LHCN-M2 (cell line): ENCODE measurements at regions not wholly inside any gene's neighbourhood (a gene's known extent, or its start where the extent isn't known, plus 50 kb on each side); places are given as distances from the start of the nearest gene placed in this dataset.
A peak's percentile ranks its signal among the peaks of the same experiment; 100 is the strongest.

Experiments
- DNase-seq: peaks from one replicate; pipeline ENCODE4 v3.0.0-alpha.2; 2012; ENCODE audit warnings: low read depth

DNA sequence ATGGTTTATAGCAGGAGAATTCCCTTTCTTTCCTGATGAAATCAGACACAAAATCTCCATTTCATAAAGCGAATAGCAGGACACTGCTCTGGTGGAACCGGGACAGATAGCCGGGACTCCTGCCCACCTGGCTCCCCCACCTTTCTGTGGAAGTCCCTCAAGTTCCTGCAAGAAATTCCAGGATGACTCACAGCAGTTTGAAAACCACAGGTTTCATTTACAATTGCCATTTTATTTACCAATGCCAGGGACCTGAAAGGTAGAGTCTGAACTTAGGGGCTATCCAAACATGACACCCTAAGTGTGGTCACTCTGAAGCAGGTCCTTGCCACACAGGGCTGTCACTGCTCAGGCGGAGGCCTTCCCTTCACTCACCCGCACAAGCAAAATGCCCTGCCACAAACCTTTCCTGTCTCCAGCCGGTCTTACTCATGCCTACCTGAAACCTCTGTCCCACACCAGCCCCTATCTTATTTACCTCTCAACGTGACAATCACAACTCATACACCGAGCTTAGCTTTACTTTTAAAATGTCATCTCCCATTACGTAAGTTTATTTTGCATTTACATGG, 63.3 kb upstream of the TAF1L start:
- no peak for DNase-seq

DNA sequence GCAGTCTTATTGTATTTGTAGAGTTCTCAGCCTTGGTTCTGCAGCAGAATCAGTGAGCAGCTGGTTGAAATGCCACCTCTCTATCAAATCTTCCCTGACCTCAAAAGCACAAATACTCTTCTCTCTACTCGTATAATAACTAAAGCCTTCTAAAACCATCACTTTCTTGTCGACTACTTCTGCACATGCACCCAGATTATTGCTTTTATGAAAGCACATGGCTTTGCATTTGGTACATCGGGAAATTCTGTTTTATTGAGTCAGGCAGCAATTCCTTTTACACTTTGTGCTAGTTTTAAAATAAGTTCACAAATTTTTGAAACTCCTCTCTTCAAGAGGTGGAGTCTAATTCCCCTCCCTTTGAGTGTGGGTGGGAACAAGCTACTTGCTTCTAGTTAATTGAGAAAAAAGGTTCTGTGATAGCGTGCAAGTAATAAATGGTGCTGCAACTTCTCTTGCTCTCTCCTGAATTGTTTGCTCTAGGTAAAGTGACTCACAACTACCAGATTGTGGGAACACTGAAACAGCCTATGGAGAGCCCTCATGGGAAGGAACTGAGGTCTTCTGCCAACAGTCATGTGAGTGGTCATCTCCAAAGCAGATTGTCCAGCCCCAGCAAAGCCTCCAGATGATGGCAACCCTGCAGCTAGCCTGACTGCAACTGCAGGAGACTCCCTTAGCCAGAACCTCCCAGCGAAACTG, 66.0 kb upstream of the TAF1L start:
- DNase-seq, result peak; percentile 34

DNA sequence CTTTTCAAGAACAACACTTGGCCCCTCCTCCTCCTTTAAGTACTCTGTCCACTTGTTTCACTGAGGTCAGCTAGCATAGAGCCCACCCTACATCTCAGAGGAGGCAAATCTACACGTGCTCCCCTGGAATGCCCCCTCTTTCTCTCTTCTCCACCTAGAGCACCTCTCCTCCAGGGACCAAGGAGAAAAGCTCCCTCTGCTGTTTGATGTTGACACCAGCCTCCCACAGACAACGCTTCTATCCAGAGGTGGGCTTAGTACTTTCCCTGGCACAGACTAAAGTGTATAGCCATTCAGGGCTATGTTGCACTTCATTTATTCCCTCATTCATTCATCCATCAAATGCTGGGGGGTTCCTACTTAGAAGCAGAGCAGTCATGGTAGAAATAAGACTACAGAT, 68.2 kb upstream of the TAF1L start:
- DNase-seq, result no peak

DNA sequence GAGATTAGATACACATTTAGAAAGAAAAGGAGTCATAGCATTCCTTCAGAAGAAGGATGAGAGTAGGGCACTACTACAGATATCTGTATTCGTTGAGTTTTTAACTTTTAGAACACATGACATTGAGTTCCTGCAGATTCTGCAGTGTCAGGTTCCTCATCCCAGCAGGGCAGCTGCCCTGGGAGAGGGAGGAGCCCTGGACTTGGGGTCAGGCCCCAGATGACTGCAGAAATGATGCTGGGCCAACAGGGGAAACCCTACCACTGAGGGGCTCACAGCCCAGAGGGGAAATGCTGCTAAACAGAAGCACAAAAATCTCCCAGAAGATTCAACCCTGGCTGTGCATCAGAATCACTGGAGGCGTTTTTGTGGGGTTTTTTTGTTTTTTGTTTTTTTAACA, 68.9 kb upstream of the TAF1L start:
- DNase-seq, result peak; percentile 34

DNA sequence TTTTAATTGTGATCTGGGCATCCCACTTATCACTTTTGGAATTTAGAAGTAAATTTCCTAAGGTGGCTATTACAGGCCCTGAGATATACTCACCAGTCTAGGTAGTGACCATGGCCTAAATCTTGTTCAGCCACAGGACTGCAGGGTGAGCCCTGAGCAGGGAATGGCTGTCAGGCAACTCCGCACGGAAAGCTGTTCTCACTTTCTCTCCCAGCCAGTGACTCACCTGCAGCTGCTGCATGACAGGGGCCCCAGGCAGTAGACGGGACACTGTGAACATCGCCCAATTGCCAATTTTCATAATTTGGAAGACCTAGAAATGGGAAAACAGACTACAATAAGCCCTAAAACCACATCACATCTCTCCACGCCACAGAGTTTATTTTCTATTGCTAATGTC, 69.6 kb upstream of the TAF1L start:
- peak; percentile 81 for DNase-seq

DNA sequence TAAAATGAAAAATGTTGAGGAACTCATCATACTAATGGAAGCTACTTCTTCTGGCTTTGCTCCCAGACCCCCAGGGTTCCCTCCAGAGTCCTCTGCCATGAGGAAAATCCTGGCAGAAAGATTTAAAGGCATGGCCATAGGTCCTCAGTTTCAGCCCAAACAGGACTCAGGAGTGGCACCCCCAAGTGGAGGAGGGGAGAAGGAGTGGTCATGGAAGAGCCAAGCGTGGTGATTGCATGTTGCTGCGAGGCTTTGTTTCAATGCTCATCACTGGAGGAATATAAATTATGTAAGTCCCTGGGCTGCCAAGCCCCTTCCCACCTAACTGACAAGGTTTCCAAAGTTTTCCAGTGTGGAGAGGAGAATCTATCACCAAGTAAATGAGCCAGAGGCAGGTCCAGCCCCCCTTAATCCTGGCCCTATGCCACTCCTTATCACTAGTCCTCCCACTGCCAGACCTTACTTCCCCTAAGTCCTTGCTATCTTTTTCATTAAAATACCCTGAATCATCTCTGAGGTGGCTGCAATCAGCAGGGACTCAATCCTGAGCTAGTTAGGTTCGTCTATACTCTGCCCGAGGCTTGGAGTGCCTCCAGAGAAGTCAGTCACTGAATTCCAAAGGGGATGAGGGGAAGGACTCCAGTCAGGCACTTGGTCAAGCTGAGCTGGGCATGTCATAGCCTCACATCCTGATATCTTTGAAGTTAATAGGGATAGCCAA, 70.7 kb upstream of the TAF1L start:
- peak; percentile 13 for DNase-seq

DNA sequence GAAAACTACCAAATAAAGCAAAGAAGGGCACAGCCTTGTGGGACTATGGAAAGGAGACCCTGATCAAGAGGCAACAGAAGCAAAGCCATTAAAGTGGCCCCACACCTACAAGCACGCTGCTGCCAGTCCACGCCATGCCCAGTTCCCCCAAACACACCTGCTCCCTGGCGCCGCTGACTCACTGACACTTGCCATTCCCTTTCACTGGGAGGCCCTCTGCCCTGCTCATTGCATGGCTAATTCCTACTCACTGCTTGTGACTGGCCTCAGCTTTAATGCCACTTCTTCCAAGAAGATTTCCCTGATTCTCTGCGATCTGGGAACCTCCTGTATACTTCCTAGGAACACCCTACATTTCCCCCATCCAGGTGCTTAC, 71.2 kb upstream of the TAF1L start:
- no peak for DNase-seq

DNA sequence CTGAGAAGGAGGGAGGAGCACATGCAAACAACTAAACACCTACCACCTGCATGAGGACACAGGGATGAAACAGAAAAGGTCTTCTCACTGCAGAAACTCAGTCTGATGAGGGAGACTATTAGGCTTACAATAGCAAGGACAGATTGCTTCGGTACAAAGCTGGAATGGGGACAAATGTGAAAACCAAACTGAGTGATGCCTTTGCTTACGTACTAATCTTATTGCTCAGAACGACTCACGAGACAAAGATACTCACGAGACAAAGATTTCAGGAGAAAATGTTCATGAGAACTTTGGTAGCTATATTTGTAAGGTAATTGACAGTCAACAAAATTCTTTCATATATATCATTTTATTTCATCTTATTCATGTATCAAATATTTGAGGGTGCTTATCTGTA, 71.9 kb upstream of the TAF1L start:
- DNase-seq, result peak; percentile 14

DNA sequence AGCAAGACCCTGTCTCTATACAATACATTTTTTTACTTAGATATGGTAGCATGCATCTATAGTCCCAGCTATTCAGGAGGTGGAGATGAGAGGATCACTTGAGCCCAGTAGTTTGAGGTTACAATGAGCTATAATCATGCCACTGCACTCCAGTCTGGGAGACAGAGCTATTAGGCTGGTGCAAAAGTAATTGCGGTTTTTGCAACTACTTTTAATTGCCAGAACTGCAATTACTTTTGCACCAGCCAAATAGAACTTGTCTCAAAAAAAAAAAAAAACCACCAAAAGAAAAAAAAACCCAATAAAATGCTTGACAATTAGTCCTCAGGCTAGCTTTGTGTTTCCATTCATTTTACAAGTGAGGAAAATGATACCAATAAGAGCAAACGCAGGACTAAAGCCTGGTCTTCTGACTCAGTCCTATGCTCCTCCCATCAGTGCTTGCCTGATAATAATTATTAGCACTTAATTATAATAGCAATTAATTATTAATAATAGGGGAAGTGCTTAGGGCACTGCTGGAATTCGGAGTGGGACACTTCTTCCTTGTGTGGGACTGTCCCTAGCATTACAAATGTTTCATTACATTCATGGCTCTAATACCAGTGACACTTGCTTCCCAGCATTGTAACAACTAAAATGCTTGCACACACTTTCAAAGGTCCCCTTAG, 73.1 kb upstream of the TAF1L start:
- no peak for DNase-seq

DNA sequence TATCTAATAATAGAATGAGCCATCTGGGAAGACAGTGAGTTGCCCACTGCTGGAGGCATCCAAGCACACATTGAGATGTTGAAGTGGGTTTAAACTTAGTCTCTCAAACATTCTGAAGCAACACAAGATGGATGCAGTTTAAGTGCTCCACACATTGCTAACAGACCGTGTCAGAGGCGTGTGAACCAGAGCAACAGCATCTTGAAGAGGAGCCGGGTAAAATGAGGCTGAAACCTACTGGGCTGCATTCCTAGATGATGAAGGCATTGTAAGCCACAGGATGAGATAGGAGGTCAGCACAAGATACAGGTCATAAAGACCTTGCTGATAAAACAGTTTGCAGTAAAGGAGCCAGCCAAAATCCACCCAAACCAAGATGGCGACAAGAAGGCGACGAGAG, 73.5 kb upstream of the TMEM215 start:
- DNase-seq, result no peak

DNA sequence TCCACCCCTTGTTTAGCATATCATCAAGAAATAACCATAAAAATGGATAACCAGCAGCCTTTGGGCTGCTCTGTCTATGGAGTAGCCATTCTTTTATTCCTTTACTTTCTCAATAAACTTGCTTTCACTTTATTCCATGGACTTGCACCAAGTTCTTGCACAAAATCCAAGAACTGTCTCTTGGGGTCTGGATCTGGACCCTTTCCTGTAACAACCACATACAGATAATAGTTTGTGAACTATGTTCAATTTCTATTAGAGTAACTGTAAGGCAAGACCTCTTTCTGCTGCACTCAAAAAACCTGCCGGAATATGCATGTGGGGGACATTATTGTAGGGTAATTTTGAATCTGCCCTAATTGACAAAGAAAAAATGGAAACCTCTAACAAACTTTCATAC, 66.9 kb upstream of the TMEM215 start:
- no peak for DNase-seq

DNA sequence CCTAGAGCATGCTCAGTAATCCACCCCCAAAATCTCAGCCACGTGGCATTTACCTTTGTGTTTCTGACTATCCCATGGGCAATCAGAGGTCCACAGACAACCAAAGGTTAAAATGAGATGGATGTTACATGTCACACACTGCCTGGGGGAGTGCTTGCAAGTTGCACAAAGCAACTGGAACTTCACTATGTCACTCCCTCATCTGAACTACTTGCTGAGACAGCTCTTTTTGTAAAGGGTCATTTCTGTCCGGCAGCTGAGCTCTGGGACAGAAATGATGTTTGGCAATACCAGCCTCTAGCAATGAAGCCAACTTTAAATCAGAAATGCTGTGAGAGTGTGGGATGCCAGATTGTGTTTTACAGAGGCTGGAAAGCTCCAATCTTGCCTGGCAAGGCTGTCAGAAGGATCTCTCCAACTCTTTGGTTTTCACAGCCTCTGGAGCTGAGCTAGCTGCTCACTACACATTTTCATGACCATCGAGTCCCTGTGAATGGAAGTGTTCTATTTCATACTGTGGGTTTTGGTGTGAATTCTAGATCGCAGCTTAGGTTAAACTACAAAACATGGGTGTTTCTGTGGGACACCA, 66.3 kb upstream of the TMEM215 start:
- DNase-seq, result no peak

DNA sequence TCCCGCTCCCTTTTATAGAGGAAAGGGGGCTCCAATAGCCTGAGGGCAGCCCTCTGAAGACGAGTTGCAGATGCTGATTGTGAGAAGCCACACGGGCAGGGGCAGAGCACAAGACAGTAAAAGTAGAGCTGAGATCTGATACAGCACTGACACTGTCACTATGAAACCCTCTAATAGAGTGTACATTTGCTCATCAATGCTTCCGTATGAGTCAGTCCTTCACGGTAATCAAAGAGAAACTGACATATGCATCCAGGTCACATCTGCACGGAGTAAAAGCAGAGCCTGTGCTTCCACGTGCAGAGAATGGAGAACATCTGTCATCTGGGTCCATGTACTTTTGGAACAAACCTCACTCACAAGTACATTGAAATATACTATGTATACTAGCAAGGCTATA, 60.6 kb upstream of the TMEM215 start:
- no peak for DNase-seq

DNA sequence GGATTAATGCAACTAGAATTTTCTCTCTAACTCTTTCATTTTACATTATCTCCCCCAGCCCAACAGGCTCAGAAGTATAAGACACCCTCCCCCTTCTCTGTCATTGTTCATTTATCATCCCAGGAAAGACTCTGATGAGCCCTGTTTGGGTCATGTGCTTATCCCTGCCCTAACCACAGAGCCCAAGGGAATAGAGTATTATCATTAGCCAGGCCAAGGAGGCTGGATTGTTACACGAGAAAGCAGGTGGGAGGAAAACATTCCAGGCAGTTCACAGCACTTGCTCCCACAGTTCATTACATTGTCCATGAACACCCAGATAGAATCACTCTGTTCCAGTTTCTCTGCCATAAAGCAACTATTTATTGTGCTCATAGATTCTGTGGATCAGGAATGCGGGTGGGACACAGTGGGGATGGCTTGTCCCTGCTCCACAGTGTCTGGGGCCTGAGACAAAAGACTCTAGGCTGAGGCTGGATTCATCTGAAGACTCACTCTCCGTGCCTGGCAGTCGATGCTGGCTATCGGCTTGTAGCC, 59.5 kb upstream of the TMEM215 start:
- DNase-seq, result peak; percentile 48

DNA sequence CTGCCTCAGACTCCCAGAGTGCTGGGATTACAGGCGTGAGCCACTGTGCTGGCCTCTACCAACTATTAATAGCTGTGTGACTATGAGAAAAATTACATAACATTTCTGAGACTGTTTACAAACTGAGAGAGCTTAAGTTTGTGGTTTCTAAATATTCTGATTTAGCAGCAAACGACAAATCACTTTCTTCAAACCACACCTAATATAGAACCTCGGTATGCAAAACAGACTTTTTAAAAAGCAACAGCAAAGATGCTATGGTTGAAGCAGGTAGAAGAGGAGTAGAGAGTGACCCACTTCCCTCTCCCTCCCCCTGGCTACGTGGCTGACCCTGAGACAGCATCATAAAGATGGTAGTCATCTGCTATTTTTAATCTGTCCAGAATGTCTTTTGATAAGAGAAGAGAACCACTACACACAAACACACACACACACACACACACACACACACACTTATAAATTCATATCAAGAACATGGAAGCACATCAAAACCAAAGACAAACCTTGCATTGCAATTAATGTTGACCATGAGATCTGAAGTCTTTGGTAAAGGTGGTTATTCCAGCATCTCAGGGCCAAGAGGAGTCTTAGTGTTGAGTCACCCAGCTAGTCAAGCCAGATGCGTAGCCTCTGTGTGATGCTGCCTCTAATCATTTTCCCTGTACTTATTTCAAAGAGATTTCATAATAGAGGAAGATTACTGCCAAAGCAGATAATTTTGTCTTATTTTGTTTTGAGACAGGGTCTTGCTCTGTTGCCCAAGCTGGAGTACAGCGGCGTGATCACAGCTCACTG, 58.1 kb upstream of the TMEM215 start:
- no peak for DNase-seq

DNA sequence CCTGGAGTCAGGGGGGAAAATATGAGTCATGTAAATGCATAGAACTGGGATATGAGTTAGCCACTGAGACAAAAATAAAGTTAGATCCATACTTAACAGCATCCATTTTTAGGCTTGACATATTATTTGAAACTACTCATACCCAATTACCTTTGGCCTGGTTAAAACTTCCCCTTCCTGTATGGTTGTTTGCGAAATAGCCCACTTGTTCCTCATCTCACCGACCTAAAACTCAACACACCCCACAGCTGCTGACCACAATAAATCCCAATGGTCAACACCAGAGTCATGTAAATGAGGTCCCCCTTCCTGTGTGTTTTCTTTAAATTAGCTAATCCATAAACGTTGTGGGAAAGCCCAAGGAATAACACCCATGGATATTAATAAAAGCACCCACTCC, 55.2 kb upstream of the TMEM215 start:
- DNase-seq, result no peak
